HG03457 (cell line): ENCODE measurements at regions not wholly inside any gene's neighbourhood (a gene's known extent, or its start where the extent isn't known, plus 50 kb on each side); places are given as distances from the start of the nearest gene placed in this dataset.

Source experiments
- ATAC-seq: cut with Tn5 transposase; IDR thresholded peaks from one replicate; pipeline ENCODE4 v1.9.1; 2021; ENCODE audit warnings: moderate number of reproducible peaks; ENCODE audit not compliant: unreplicated experiment

DNA sequence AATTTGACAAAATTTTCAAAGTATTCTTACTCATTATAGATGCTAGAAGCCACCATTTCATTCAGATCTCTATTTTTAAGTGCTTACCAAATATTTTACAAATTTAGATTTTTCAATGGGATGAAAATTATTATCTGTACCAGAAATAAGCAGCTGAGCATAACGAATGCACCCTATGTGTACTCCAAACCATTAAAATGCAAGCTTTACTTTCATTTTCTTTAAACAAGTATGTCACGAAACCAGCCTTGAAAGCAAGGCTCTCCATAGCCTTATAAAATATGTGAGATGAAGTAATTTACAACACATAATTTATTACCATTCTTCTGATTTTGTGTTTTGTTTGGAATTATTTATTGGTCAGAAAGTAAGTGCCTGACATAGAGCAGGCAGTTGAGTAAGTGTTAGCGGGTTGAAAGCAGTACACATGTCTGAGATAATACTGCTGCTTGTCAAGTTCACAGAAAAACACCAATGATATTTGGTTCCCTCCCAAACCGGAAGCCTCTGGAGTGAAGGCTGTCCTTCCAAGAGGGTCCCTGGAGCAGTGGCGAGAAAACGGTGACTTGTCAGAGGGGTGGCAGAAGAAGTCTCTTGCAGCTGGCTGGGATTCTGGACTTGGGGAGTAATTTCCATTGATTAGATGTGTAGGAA is 322.7 kb upstream of the PFKP start:
- ATAC-seq = no peak

GRCh38 chr10:2734603-2735002 is 332.7 kb upstream of the PFKP start:
- ATAC-seq = no peak

GRCh38 chr10:2733278-2733963 is 333.9 kb upstream of the PFKP start:
- no peak for ATAC-seq

GRCh38 chr10:2731940-2732339 is 335.4 kb upstream of the PFKP start:
- ATAC-seq = no peak

- ATAC-seq = no peak
These were observed 338.2 kb upstream of the PFKP start for GRCh38 chr10:2729197-2729596.

- ATAC-seq = no peak
These were observed 339.3 kb upstream of the PFKP start for GRCh38 chr10:2728087-2728486.

DNA sequence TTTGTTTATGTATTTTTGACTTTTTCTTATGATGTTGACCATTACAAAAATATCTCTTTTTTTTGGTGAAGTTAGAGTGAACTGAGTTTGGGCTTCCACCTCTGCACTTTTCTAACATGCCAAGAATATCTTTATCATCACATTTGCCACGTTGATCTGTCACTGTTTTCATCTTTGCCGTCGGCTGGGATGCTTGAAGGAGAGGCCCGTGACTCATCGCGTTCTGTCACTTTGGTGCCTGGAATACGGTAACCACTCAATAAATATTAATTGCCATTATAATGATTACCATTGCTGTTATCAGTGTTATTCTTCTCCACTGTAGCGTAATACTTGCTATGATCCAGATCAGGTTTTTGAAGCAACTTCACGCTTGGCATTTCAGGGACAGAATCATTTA is 350.8 kb upstream of the PFKP start:
- no peak for ATAC-seq

GRCh38 chr10:2714597-2714996 is 352.8 kb upstream of the PFKP start:
- ATAC-seq = no peak

DNA sequence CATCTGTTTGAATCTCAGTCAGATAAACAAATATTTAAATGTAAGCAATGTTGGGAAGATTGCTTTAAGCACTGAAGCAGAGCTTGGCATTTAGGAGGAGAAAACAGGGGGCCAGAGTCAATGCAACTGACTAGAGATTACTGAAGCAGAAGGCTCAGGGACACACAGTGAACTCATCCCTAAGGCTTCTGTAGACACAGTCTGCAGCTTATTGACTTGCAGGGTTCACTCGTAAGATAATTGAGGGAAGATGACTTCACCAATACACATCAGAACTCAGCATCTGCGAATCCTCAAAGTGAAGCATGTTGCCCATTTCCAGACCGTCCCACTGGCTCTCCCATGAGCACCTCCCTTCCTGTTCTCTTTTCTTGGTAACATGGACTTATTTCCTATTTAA is 363.4 kb upstream of the PFKP start:
- ATAC-seq = no peak

- ATAC-seq = no peak
These were observed 365.5 kb upstream of the PFKP start for GRCh38 chr10:2701802-2702201.

DNA sequence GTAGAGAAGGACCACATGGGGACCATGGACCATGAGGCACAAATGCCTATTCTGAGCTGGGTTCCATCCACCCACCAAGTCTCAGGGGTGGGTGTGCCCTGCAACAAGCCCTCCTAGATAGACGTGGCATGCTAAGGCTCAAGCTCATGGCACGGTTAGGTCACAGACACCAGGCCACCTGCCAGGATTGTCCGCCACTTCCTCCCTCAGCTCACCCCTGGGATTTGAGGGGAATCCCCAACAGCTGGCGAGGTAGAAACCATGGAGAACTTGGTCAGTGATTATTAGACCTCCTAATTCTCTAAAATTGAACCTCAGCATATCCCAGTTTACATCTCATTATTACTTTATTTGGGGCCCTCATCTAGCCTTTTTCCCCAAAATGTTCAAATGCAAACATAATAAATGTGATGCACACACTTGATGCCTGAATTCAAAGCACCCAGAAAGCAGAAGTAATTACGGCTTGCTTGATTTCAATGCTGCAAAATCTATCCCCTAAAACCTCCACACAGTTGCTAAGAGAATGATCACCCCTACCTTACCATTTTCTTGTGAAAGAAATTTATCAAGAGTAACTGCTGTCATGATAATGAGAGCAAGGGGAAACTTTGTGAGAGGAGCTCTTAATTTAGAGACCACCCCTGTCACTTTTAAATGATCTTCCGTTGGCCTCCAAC is 366.6 kb upstream of the PFKP start:
- ATAC-seq = peak; percentile 90

GRCh38 chr10:2688958-2689357 is 378.4 kb upstream of the PFKP start:
- ATAC-seq = no peak

GRCh38 chr10:2686691-2687090 is 380.7 kb upstream of the PFKP start:
- ATAC-seq = no peak

GRCh38 chr10:2682491-2682890 is 384.9 kb upstream of the PFKP start:
- no peak for ATAC-seq

GRCh38 chr10:2681891-2682290 is 385.5 kb upstream of the PFKP start:
- ATAC-seq = no peak

DNA sequence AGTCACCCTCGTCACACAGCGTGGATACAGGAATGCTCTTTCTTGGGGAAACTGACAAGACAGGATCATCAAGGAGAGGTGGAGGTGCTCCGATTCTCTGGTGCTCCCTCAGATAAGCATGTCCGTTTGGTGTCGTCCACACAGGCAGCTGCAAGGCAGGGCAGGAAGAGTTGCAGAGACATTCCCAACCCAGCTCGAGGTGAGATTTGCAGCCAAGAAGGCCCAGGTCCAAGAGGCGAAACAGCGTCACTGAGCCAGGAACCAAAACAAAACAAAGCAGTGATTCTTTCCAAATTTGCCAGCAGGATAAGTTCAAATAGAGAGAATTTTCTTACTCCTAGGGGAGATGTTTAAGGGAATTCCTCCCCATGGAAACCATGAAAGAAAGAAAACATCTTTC is 386.5 kb upstream of the PFKP start:
- no peak for ATAC-seq

- no peak for ATAC-seq
These were observed 387.7 kb upstream of the PFKP start for GRCh38 chr10:2679646-2680045.

- ATAC-seq = no peak
These were observed 390.9 kb upstream of the PFKP start for GRCh38 chr10:2676455-2676854.

DNA sequence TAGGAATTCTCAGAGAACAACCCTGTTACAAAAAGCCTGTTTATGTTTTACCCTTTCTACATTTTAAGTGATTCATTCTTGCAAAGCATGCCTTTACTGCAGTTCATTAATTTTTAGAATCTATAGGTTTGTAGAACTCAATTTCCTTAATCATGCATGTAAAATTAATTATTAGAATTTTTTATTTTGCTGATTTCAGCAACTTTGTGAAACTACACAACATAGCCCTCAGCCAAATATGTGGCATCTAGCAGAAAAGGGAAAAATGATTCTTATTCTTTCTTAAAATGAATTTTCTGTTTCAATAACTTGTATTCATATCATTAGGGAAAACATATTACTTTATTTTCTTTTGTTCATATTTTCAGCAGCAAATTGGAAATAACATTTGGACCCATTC is 392.9 kb upstream of the PFKP start:
- no peak for ATAC-seq

DNA sequence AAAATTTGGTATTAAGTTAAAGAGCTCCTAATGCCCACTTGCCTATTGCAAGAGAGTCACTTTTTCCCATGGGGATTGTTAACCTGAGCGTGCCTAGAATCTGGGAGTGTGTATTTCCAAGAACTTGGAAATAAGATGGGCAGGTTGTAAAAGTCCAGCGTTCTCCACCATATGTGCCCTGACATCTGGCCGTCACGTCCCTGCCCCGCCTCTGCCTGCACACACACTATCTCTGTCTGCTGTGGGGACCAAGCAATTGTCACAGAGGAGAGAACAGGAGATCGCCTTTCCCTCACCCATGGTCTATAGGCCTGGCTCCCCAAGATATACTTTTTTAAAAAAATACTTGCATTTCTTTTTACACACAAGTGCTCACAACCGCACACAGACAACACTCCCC is 396.5 kb upstream of the PFKP start:
- no peak for ATAC-seq

- ATAC-seq = no peak
These were observed 401.6 kb upstream of the PFKP start for GRCh38 chr10:2665772-2666171.

DNA sequence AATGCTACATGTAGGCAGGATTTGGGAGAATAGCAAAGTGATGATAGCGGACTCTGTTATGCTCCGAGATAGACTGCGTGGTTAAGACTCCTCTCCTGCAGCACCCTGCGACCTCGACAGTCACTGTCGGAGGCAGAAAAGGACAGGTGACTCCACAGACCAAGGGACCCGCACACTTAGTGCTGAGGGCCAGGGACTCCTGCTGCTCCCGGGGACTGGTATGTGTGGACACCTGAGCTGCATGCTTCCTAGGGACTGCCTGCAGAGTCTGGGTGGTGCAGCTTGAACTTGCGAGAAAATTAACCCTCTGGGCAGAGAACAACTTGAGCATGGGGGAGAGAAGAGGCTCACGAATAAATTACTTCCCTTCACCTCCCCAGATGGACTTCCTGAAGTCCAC is 407.1 kb upstream of the PFKP start:
- no peak for ATAC-seq
